Activated CD4-positive, alpha-beta memory T cell treated with anti-CD3 and anti-CD28 coated beads for 36 hours (primary cell): ENCODE measurements at regions not wholly inside any gene's neighbourhood (a gene's known extent, or its start where the extent isn't known, plus 50 kb on each side); places are given as distances from the start of the nearest gene placed in this dataset.
"Not testable (repeated sequence)": the region's sequence is repeated elsewhere in the genome, so short reads cannot be mapped to it uniquely, and the experiment has no call there.

Source experiments
- CTCF ChIA-PET: fragments of 350-600 bp; sonication (Branson Sonifier 250); formaldehyde crosslinking; loops from one replicate; lab custom pipeline; 2021; ENCODE audit warnings: antibody characterized with exemption, inconsistent platforms; lab: Charles Lee
- POLR2A ChIA-PET: fragments of 350-600 bp; sonication (Branson Sonifier 250); formaldehyde crosslinking; loops from one replicate; lab custom pipeline; 2021; ENCODE audit warnings: antibody characterized with exemption; lab: Charles Lee
- DNase-seq: peaks from one replicate; pipeline ENCODE4 v3.0.0-alpha.2; 2020
- H3K27ac Mint-ChIP-seq: one replicate; pipeline ENCODE4 v1.8.0; 2021; ENCODE audit warnings: mixed read lengths
- H3K27me3 Mint-ChIP-seq: one replicate; pipeline ENCODE4 v1.8.0; 2021; ENCODE audit warnings: mixed read lengths
- H3K36me3 Mint-ChIP-seq: one replicate; pipeline ENCODE4 v1.8.0; 2021; ENCODE audit warnings: mixed read lengths
- H3K4me1 Mint-ChIP-seq: one replicate; pipeline ENCODE4 v1.8.0; 2021; ENCODE audit warnings: low read depth, mixed read lengths
- H3K4me3 Mint-ChIP-seq: one replicate; pipeline ENCODE4 v1.8.0; 2021; ENCODE audit warnings: mild to moderate bottlenecking, mixed read lengths
- H3K9me3 Mint-ChIP-seq: one replicate; pipeline ENCODE4 v1.8.0; 2021; ENCODE audit warnings: mixed read lengths
- intact Hi-C: fragments of 100-400 bp; cut with micrococcal nuclease; formaldehyde crosslinking; loops from one replicate; pipeline ENCODE4 v1.15.1; 2023

DNA sequence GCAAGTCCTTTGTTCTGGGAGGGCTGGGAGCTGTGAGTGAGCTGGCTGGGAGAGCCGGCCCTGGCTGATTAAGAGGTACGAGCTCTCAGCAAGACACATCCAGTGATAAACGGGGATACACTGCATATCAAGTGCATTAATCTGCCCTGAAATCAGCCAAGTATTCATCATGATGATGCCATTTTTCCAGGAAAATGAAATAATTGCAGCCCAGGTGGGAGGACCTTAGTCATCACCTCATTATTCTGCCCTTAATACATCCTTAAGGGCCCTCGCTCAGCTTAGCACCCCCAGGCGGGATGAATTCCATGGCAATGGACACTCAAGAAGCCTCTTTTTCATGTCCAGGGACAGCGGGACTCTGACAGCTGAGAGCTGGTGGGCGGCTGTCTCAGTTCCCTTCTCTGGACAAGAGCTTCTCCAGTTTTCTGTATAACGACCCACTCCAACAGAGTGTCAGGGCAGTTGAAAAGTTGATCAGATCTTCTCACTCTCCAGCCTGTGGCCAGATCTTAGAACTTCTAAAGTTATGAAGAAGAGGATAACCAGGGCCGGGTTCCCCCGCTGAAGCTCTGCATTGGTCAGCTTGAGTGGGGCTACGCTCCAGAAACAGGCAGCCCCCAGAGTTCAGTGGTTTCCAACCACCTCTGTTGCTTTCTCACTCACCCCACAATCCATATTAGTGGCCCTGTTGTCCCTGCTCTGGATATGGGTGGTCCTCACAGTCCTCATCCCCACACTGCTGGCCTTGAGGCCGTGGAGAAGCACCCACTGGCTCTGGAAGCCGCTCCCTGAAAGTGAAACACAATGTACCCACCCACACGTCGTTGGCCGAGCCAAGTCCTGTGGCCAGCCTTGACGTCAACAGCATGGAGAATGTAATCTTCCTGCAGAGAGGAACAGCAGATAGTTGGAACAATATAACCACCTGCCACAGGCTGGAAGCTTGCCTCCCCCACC is 306.2 kb upstream of the DIO3 start:
- H3K27ac Mint-ChIP-seq, result no peak overlapping the region
- H3K9me3 Mint-ChIP-seq, result no peaks in the 10 kb centered on the region
- peaks cover 7% of the 10 kb centered on the region for H3K4me1 Mint-ChIP-seq
- peaks cover 13% of the 10 kb centered on the region for H3K27me3 Mint-ChIP-seq
- no peaks in the 10 kb centered on the region for H3K36me3 Mint-ChIP-seq
- DNase-seq, result no peak
- no peak overlapping the region for H3K4me3 Mint-ChIP-seq
- intact Hi-C loops, result no loop called here
- ChIA-PET CTCF (no interaction called here), POLR2A (interaction anchor here (0.5 kb wide), 1 partner anchor 10 kb away, joined by 4 read pairs; no protein-coding TSS in a partner anchor)

DNA sequence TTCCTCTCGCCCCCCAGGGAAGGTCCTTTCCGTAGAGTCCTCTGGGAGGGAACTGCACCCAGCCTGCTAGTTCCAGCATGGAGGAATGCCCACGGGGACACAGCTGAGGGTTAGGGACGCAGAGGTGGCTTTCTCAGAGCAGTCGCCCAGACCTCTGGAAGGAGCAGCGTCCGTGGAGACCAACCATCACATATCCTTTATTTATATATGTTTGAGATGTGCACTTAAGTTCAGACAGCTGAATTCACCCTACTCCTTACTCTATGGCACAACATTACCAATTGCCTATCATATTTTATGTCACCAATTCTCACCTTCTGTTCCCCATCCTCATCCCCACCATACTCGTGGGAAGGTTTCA is 305.6 kb upstream of the DIO3 start:
- H3K27ac Mint-ChIP-seq, result no peak overlapping the region
- no peaks in the 10 kb centered on the region for H3K9me3 Mint-ChIP-seq
- peaks cover 7% of the 10 kb centered on the region for H3K4me1 Mint-ChIP-seq
- ChIA-PET POLR2A (interaction anchor here (0.5 kb wide), 1 partner anchor 9 kb away, joined by 4 read pairs; no protein-coding TSS in a partner anchor), CTCF (no interaction called here)
- H3K27me3 Mint-ChIP-seq, result peaks cover 15% of the 10 kb centered on the region
- H3K36me3 Mint-ChIP-seq, result no peaks in the 10 kb centered on the region
- no peak overlapping the region for H3K4me3 Mint-ChIP-seq
- intact Hi-C loops, result no loop called here
- DNase-seq, result no peak

DNA sequence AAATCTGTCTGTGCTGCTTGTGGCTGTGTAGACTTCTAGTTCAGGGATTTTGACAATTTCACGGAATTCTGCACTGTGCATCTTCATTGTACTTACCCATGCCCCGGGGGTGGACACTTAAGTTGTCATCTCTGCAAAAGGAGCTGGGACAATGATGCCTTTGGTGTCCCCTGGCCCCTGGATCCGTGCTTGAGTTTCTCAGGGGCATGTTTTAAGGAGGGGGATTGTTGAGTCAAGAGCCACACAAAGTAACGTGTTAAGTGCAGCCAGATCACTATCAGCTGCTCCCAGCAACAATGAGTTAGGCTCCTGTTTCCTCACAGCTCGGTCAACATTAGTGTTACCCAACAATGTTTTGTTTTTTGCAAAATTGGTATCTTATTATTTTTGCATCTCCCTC is 305.0 kb upstream of the DIO3 start:
- intact Hi-C loops, result no loop called here
- ChIA-PET POLR2A (interaction anchor here (0.5 kb wide), 1 partner anchor 9 kb away, joined by 4 read pairs; no protein-coding TSS in a partner anchor), CTCF (no interaction called here)
- peaks cover 7% of the 10 kb centered on the region for H3K4me1 Mint-ChIP-seq
- no peak overlapping the region for H3K4me3 Mint-ChIP-seq
- no peaks in the 10 kb centered on the region for H3K36me3 Mint-ChIP-seq
- H3K27ac Mint-ChIP-seq, result no peak overlapping the region
- H3K27me3 Mint-ChIP-seq, result peaks cover 15% of the 10 kb centered on the region
- H3K9me3 Mint-ChIP-seq, result no peaks in the 10 kb centered on the region
- no peak for DNase-seq

DNA sequence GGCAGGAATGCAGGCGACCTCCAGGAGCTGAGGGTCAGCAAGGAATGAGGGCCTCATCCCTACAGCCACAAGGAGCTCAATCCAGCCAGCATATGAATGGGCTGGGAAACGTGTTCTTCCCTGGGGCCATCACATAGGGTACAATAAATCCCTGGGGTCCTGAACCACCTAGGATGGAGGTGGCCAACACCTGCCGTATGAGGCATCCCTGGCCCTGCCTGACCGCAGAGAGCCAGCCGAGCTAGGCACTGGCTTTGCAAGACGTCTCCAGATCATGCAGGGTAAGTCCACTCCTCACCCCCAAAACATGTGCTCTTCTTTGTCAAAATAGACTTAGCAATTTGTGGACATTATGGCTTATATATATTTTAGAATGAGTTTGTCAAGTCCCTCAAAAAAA is 303.7 kb upstream of the DIO3 start:
- intact Hi-C loops, result no loop called here
- Mint-ChIP-seq H3K27me3 (peaks cover 13% of the 10 kb centered on the region), H3K27ac (no peak overlapping the region), H3K9me3 (no peaks in the 10 kb centered on the region), H3K4me1 (peaks cover under 1% of the 10 kb centered on the region), H3K36me3 (no peaks in the 10 kb centered on the region), H3K4me3 (no peak overlapping the region)
- ChIA-PET CTCF (no interaction called here), POLR2A (no interaction called here)
- no peak for DNase-seq

DNA sequence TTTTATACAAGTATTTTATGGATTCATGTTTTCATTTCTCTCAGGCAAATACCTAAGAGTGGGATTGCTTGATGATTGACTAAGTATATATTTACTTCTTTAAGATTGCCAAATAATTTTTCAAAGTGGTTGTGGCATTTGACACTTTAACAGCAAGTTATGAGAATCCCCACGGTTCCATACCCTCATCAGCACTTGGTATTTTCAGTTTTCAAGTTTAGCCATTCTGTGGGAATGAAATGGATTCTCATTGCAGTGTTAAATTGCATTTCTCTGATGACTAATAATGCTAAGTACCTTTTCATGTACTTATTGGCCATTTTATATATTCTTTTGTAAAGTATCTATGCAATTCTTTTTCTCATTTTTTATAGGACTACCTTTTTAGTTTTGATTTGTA is 301.5 kb upstream of the DIO3 start:
- Mint-ChIP-seq H3K4me1 (no peaks in the 10 kb centered on the region), H3K4me3 (no peak overlapping the region), H3K9me3 (no peaks in the 10 kb centered on the region), H3K27ac (no peak overlapping the region), H3K36me3 (no peaks in the 10 kb centered on the region), H3K27me3 (peaks cover 17% of the 10 kb centered on the region)
- ChIA-PET POLR2A (no interaction called here), CTCF (no interaction called here)
- no peak for DNase-seq
- intact Hi-C loops, result no loop called here

DNA sequence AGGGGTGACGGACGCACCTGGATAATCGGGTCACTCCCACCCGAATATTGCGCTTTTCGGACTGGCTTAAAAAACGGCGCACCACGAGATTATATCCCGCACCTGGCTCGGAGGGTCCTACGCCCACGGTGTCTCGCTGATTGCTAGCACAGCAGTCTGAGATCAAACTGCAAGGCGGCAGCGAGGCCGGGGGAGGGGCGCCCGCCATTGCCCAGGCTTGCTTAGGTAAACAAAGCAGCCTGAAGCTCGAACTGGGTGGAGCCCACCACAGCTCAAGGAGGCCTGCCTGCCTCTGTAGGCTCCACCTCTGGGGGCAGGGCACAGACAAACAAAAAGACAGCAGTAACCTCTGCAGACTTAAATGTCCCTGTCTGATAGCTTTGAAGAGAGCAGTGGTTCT is 294.9 kb upstream of the DIO3 start:
- H3K4me1 Mint-ChIP-seq, H3K9me3 Mint-ChIP-seq, DNase-seq, intact Hi-C loops, CTCF ChIA-PET, H3K27ac Mint-ChIP-seq, H3K36me3 Mint-ChIP-seq, POLR2A ChIA-PET, H3K4me3 Mint-ChIP-seq: not testable (repeated sequence)
- H3K27me3 Mint-ChIP-seq, result peaks cover 12% of the 10 kb centered on the region

DNA sequence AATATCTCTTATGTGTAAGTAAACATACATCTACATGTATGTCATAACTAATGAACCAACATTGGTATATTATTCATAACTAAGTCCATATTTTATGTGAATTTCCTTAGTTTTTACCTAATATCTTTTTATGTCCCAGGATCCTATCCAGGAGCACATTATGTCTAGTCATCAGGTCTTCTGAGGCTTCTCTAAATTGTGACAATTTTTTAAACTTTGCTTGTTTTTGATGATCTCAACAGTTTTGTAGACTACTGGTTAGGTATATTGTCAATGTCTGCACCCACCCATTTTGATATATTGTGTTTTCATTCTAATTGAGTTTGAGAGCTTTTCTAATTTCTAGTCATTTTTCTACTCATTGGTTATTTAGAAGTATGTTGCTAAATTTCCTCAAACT is 288.2 kb upstream of the DIO3 start:
- peaks cover 16% of the 10 kb centered on the region for H3K27me3 Mint-ChIP-seq
- no peak for DNase-seq
- CTCF ChIA-PET, result no interaction called here
- H3K4me3 Mint-ChIP-seq, result no peak overlapping the region
- no peaks in the 10 kb centered on the region for H3K9me3 Mint-ChIP-seq
- H3K36me3 Mint-ChIP-seq, result no peaks in the 10 kb centered on the region
- intact Hi-C loops, result no loop called here
- POLR2A ChIA-PET, result no interaction called here
- no peaks in the 10 kb centered on the region for H3K4me1 Mint-ChIP-seq
- H3K27ac Mint-ChIP-seq, result no peak overlapping the region

DNA sequence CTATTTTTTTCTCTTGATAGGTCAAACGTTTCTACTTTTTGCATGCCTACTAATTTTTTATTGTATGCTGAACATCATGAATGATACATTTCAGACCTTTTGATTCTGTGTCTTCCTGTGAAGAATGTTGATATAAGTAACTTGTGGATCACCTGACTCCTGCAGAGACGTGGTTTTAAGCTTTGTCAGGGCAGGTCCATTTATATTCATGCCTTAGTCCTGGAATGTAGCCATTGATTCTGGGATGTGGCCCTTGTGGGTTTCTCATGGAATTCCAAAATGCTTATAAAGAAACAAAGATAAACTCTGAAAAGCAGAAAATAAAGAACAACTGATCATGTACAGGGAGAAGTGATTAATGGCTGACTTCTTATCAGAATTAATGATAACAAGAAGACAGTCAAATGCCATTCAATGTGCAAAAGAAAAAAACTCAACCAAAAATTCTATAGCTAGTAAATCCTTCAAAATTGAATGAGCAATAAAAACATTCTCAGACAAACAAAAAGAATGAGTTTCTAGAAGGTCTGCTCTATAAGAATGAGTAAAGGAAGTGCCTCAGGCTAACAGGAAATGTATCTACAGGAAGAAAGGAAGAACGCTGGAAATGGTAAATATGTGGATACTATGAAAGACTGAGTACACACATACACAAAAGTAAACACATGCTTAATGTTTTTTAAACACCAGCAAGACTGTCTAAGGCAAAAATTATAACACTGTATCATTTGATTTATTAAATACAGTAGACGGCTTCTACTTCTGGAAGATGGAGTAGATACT is 284.8 kb upstream of the DIO3 start:
- H3K4me1 Mint-ChIP-seq, result no peaks in the 10 kb centered on the region
- ChIA-PET CTCF (no interaction called here), POLR2A (no interaction called here)

DNA sequence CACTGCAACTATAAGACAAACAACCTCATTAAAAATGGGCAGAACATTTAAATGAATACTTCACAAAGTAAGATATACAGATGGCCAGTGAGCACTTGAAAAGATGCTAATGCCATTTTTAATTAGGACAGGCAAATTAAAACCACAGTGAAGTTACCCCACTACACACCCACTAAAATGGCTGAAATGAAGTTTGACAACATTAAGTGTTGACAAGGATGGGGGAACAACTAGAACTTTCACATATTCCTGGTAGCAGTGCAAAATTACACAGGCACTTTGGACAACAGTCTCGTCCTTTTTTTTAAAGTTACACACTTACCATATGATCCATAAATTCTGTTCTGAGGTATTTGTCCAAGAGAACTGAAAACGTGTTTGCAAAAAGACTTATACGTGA is 278.9 kb upstream of the DIO3 start:
- H3K27ac Mint-ChIP-seq, result no peak overlapping the region
- H3K4me1 Mint-ChIP-seq, result no peaks in the 10 kb centered on the region
- intact Hi-C loops, result no loop called here
- no peak overlapping the region for H3K4me3 Mint-ChIP-seq
- no peaks in the 10 kb centered on the region for H3K36me3 Mint-ChIP-seq
- ChIA-PET POLR2A (no interaction called here), CTCF (no interaction called here)
- peaks cover 7% of the 10 kb centered on the region for H3K9me3 Mint-ChIP-seq
- H3K27me3 Mint-ChIP-seq, result peaks cover 27% of the 10 kb centered on the region
- no peak for DNase-seq

More for the DNA sequence above, 284.8 kb upstream of the DIO3 start:
- Mint-ChIP-seq H3K4me3 (no peak overlapping the region), H3K36me3 (no peaks in the 10 kb centered on the region), H3K27ac (no peak overlapping the region), H3K27me3 (peaks cover 22% of the 10 kb centered on the region), H3K9me3 (peaks cover 7% of the 10 kb centered on the region)
- intact Hi-C loops, result no loop called here
- DNase-seq, result no peak

- H3K36me3 Mint-ChIP-seq, result no peaks in the 10 kb centered on the region
- ChIA-PET POLR2A (no interaction called here), CTCF (no interaction called here)
- DNase-seq, result no peak
- H3K9me3 Mint-ChIP-seq, result no peaks in the 10 kb centered on the region
- no peaks in the 10 kb centered on the region for H3K4me1 Mint-ChIP-seq
- no peak overlapping the region for H3K4me3 Mint-ChIP-seq
- H3K27me3 Mint-ChIP-seq, result peaks cover 25% of the 10 kb centered on the region
- no peak overlapping the region for H3K27ac Mint-ChIP-seq
- intact Hi-C loops, result no loop called here
Observed at GRCh38 chr14:101284711-101285110, 276.6 kb upstream of the DIO3 start.

- H3K27ac Mint-ChIP-seq, result no peak overlapping the region
- intact Hi-C loops, result no loop called here
- H3K9me3 Mint-ChIP-seq, result no peaks in the 10 kb centered on the region
- H3K4me1 Mint-ChIP-seq, result no peaks in the 10 kb centered on the region
- ChIA-PET POLR2A (no interaction called here), CTCF (no interaction called here)
- H3K36me3 Mint-ChIP-seq, result no peaks in the 10 kb centered on the region
- H3K4me3 Mint-ChIP-seq, result no peak overlapping the region
- peaks cover 24% of the 10 kb centered on the region for H3K27me3 Mint-ChIP-seq
- DNase-seq, result no peak
Observed at GRCh38 chr14:101286271-101287018, 274.9 kb upstream of the DIO3 start.
